ENCODE measurements at regions not wholly inside any gene's neighbourhood (a gene's known extent, or its start where the extent isn't known, plus 50 kb on each side); places are given as distances from the start of the nearest gene placed in this dataset.

DNA sequence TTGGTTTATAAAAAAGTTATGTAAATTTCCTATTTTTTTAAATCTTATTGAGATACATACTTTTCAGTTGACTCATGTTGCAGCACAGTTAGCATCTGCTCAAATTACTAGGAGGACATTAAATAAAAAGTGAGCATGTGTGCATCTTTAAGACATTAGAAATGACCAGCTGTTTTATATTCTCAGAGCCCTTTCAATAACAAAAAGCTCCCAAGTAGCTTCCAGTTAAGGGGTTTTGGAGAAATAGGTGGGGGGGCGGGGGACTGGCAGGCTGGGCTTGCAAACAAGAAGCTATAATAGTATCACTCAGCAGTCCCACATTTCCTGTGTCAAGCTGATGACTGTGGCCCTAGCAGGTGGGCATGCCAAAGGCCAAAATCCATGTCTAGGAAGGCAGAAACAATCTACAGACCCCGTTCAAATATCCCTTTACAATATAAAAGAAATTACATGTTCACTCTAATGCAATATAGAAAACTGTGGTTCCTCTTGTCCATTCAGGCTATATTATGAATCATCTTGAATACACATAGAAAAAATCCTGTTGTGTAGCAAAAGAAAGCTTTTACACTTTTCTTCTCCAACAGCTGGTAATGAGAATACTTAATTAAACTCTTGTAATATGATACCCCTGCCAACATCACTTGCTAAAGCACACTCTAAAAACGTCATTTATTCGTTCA lies 1713.2 kb upstream of the SLC10A2 start:
- POLR2A ChIA-PET: interaction anchor here (0.7 kb wide), 1 partner anchor 22 kb away, joined by 3 read pairs; no protein-coding TSS in a partner anchor
- Histone ChIP-seq H3K9me3 (ENCODE audit: control insufficient read depth, insufficient read depth, low read depth, low read length) (no peaks in the 10 kb centered on the region), H3K4me3 (ENCODE audit: low read depth, low read length) (no peak overlapping the region), H3K4me1 (ENCODE audit: control insufficient read depth, insufficient read depth, low read length) (no peaks in the 10 kb centered on the region), H3K27ac (ENCODE audit: extremely low read depth, low read depth, low read length) (no peak overlapping the region), H3K36me3 (ENCODE audit: control insufficient read depth in 2 of 2, insufficient read depth in 1 of 2, low read length in 2 of 2) (no peaks in the 10 kb centered on the region)
- TF ChIP-seq KLF9 (tag by site-specific recombination; IDR thresholded peaks at IDR 0.05; ENCODE audit: low read depth): no peak
- no peak for TF ChIP-seq ZNF16 (tag by site-specific recombination; IDR thresholded peaks at IDR 0.05; ENCODE audit: low read depth)
- no peak for TF ChIP-seq ZIC2 (tag by site-specific recombination; IDR thresholded peaks at IDR 0.05)
- TF ChIP-seq HOXA7 (CRISPR knock-in tag; IDR thresholded peaks at IDR 0.05; ENCODE audit: borderline replicate concordance): no peak
- TF ChIP-seq ZNF549 (tag by site-specific recombination; IDR thresholded peaks at IDR 0.05): no peak
- TF ChIP-seq ZNF404 (tag by site-specific recombination; IDR thresholded peaks at IDR 0.05): no peak
- no peak for TF ChIP-seq GLIS1 (tag by site-specific recombination; IDR thresholded peaks at IDR 0.05)
- TF ChIP-seq ZNF350 (tag by site-specific recombination; IDR thresholded peaks at IDR 0.05): no peak
- TF ChIP-seq, protein P1, sequence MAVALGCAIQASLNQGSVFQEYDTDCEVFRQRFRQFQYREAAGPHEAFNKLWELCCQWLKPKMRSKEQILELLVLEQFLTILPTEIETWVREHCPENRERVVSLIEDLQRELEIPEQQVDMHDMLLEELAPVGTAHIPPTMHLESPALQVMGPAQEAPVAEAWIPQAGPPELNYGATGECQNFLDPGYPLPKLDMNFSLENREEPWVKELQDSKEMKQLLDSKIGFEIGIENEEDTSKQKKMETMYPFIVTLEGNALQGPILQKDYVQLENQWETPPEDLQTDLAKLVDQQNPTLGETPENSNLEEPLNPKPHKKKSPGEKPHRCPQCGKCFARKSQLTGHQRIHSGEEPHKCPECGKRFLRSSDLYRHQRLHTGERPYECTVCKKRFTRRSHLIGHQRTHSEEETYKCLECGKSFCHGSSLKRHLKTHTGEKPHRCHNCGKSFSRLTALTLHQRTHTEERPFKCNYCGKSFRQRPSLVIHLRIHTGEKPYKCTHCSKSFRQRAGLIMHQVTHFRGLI (tag by site-specific recombination; IDR thresholded peaks at IDR 0.05): no peak
- no peak for TF ChIP-seq GLI2 (tag by site-specific recombination; IDR thresholded peaks at IDR 0.05; ENCODE audit: borderline replicate concordance, low read depth)
- TF ChIP-seq ZBTB20 (tag by site-specific recombination; IDR thresholded peaks at IDR 0.05): no peak
- no peak for TF ChIP-seq ZNF747 (tag by site-specific recombination; IDR thresholded peaks at IDR 0.05)
- TF ChIP-seq WT1 (tag by site-specific recombination; IDR thresholded peaks at IDR 0.05): no peak
- no peak for TF ChIP-seq ZNF335 (tag by site-specific recombination; conservative IDR thresholded peaks at IDR 0.05)
- CTCF ChIA-PET: no interaction called here

DNA sequence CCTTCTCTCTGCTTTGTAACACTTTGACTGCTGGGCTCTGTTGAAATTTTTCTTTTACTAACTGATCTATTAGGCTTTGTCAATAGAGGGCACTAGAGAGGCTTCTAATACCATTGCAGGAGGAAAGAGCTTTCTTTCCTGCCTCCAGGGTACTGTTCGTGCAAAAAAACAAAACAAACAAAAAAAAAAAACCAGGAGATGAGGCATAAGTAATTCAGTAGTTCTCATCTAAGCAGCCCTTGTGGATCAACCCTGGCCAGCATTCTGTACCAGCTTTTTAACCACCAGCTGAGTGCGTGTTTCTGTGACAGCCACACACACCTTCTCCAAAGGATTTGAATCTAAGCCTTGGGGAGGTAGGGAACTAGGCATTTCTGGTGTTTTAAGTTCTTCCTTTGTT lies 1707.6 kb upstream of the SLC10A2 start:
- TF ChIP-seq, protein P2, sequence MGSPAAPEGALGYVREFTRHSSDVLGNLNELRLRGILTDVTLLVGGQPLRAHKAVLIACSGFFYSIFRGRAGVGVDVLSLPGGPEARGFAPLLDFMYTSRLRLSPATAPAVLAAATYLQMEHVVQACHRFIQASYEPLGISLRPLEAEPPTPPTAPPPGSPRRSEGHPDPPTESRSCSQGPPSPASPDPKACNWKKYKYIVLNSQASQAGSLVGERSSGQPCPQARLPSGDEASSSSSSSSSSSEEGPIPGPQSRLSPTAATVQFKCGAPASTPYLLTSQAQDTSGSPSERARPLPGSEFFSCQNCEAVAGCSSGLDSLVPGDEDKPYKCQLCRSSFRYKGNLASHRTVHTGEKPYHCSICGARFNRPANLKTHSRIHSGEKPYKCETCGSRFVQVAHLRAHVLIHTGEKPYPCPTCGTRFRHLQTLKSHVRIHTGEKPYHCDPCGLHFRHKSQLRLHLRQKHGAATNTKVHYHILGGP (tag by site-specific recombination; IDR thresholded peaks at IDR 0.05): no peak
- TF ChIP-seq, protein P3, sequence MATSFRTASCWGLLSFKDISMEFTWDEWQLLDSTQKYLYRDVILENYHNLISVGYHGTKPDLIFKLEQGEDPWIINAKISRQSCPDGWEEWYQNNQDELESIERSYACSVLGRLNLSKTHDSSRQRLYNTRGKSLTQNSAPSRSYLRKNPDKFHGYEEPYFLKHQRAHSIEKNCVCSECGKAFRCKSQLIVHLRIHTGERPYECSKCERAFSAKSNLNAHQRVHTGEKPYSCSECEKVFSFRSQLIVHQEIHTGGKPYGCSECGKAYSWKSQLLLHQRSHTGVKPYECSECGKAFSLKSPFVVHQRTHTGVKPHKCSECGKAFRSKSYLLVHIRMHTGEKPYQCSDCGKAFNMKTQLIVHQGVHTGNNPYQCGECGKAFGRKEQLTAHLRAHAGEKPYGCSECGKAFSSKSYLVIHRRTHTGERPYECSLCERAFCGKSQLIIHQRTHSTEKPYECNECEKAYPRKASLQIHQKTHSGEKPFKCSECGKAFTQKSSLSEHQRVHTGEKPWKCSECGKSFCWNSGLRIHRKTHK (tag by site-specific recombination; IDR thresholded peaks at IDR 0.05): no peak
- no peak for TF ChIP-seq ZNF501 (tag by site-specific recombination; IDR thresholded peaks at IDR 0.05)
- TF ChIP-seq ZNF654 (tag by site-specific recombination; IDR thresholded peaks at IDR 0.05; ENCODE audit: low read depth): no peak
- no peak for TF ChIP-seq ZNF112 (tag by site-specific recombination; IDR thresholded peaks at IDR 0.05)
- TF ChIP-seq, protein P4, sequence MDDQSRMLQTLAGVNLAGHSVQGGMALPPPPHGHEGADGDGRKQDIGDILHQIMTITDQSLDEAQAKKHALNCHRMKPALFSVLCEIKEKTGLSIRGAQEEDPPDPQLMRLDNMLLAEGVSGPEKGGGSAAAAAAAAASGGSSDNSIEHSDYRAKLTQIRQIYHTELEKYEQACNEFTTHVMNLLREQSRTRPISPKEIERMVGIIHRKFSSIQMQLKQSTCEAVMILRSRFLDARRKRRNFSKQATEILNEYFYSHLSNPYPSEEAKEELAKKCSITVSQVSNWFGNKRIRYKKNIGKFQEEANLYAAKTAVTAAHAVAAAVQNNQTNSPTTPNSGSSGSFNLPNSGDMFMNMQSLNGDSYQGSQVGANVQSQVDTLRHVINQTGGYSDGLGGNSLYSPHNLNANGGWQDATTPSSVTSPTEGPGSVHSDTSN (CRISPR knock-in tag; IDR thresholded peaks at IDR 0.05): no peak
- no peak for TF ChIP-seq ZFP69B (tag by site-specific recombination; IDR thresholded peaks at IDR 0.05)
- no peak for TF ChIP-seq ZNF2 (tag by site-specific recombination; IDR thresholded peaks at IDR 0.05)
- TF ChIP-seq ZNF175 (tag by site-specific recombination; IDR thresholded peaks at IDR 0.05): no peak
- no peak for TF ChIP-seq ZBTB17 (tag by site-specific recombination; IDR thresholded peaks at IDR 0.05)
- TF ChIP-seq ZNF140 (tag by site-specific recombination; IDR thresholded peaks at IDR 0.05): no peak
- no peak for TF ChIP-seq ZBTB1 (tag by site-specific recombination; IDR thresholded peaks at IDR 0.05)
- TF ChIP-seq ZFHX2 (tag by site-specific recombination; conservative IDR thresholded peaks at IDR 0.05): no peak
- TF ChIP-seq ZSCAN30 (tag by site-specific recombination; IDR thresholded peaks at IDR 0.05): no peak
- TF ChIP-seq ZNF529 (tag by site-specific recombination; IDR thresholded peaks at IDR 0.05; ENCODE audit: insufficient replicate concordance): no peak
- no peak for TF ChIP-seq ZNF274 (IDR thresholded peaks at IDR 0.05; ENCODE audit: low read length)
- no peak for TF ChIP-seq ZNF274 (tag by site-specific recombination; IDR thresholded peaks at IDR 0.05; ENCODE audit: borderline replicate concordance)
- no peak for TF ChIP-seq IKZF3 (tag by site-specific recombination; IDR thresholded peaks at IDR 0.05)
- ChIA-PET CTCF (interaction anchor here (0.5 to 1.9 kb wide), 15 partner anchors 12 to 1814 kb away, joined by 3 to 10 read pairs (median 4); no protein-coding TSS in a partner anchor), POLR2A (interaction anchor here (0.7 kb wide), 1 partner anchor 455 kb away, joined by 4 read pairs; no protein-coding TSS in a partner anchor)
- no peaks in the 10 kb centered on the region for H3K4me1 ChIP-seq (ENCODE audit: control insufficient read depth, insufficient read depth, low read length)
- H3K27ac ChIP-seq (ENCODE audit: extremely low read depth, low read depth, low read length): no peak overlapping the region
- H3K9me3 ChIP-seq (ENCODE audit: control insufficient read depth, insufficient read depth, low read depth, low read length): no peaks in the 10 kb centered on the region
- no peak overlapping the region for H3K4me3 ChIP-seq (ENCODE audit: low read depth, low read length)
- H3K36me3 ChIP-seq (ENCODE audit: control insufficient read depth in 2 of 2, insufficient read depth in 1 of 2, low read length in 2 of 2): no peaks in the 10 kb centered on the region
